SHP77 (cell line): ENCODE measurements at regions not wholly inside any gene's neighbourhood (a gene's known extent, or its start where the extent isn't known, plus 50 kb on each side); places are given as distances from the start of the nearest gene placed in this dataset.
"Not testable (repeated sequence)": the region's sequence is repeated elsewhere in the genome, so short reads cannot be mapped to it uniquely, and the experiment has no call there.

Experiments
- DNase-seq, 2 experiments: peaks; one replicate each; lab custom pipeline; 2025; lab: John Stamatoyannopoulos, UW

- DNase-seq: not testable (repeated sequence)
These were observed 561.4 kb upstream of the CHAC2 start for GRCh38 chr2:53206226-53206625.

- peak; percentile 35 to 41 for DNase-seq
These were observed 565.5 kb upstream of the CHAC2 start for GRCh38 chr2:53202063-53202462.

- no peak for DNase-seq
These were observed 567.5 kb upstream of the CHAC2 start for GRCh38 chr2:53200072-53200471.

GRCh38 chr2:53188851-53189510, 578.6 kb upstream of the CHAC2 start:
- DNase-seq: no peak

- no peak for DNase-seq
These were observed 584.0 kb upstream of the CHAC2 start for GRCh38 chr2:53183581-53183980.

- no peak for DNase-seq
These were observed 585.0 kb upstream of the CHAC2 start for GRCh38 chr2:53182601-53183000.

- no peak for DNase-seq
These were observed 585.8 kb upstream of the CHAC2 start for GRCh38 chr2:53181759-53182158.

GRCh38 chr2:53177327-53177726, 590.3 kb upstream of the CHAC2 start:
- no peak for DNase-seq

- no peak for DNase-seq
These were observed 593.1 kb upstream of the CHAC2 start for GRCh38 chr2:53174539-53174938.

GRCh38 chr2:53173698-53174455, 593.7 kb upstream of the CHAC2 start:
- no peak for DNase-seq

GRCh38 chr2:53173091-53173490, 594.5 kb upstream of the CHAC2 start:
- no peak for DNase-seq

- no peak for DNase-seq
These were observed 597.1 kb upstream of the CHAC2 start for GRCh38 chr2:53170466-53170865.

- DNase-seq: no peak
These were observed 600.4 kb upstream of the CHAC2 start for GRCh38 chr2:53167227-53167626.

- no peak for DNase-seq
These were observed 617.5 kb upstream of the CHAC2 start for GRCh38 chr2:53150146-53150545.

- no peak for DNase-seq
These were observed 619.4 kb upstream of the CHAC2 start for GRCh38 chr2:53148221-53148620.

- no peak for DNase-seq
These were observed 636.2 kb upstream of the CHAC2 start for GRCh38 chr2:53131416-53131815.

- DNase-seq: no peak
These were observed 637.1 kb upstream of the CHAC2 start for GRCh38 chr2:53130441-53130943.

GRCh38 chr2:53129851-53130250, 637.8 kb upstream of the CHAC2 start:
- DNase-seq: no peak

- DNase-seq: no peak
These were observed 640.4 kb upstream of the CHAC2 start for GRCh38 chr2:53127061-53127650.

- no peak for DNase-seq
These were observed 652.6 kb upstream of the CHAC2 start for GRCh38 chr2:53114991-53115390.

- DNase-seq: no peak
These were observed 653.0 kb upstream of the CHAC2 start for GRCh38 chr2:53114582-53114981.

- not testable (repeated sequence) for DNase-seq
These were observed 655.2 kb upstream of the CHAC2 start for GRCh38 chr2:53112408-53112807.

GRCh38 chr2:53111406-53111805, 656.2 kb upstream of the CHAC2 start:
- no peak for DNase-seq
